ENCODE measurements at regions not wholly inside any gene's neighbourhood (a gene's known extent, or its start where the extent isn't known, plus 50 kb on each side); places are given as distances from the start of the nearest gene placed in this dataset.

DNA sequence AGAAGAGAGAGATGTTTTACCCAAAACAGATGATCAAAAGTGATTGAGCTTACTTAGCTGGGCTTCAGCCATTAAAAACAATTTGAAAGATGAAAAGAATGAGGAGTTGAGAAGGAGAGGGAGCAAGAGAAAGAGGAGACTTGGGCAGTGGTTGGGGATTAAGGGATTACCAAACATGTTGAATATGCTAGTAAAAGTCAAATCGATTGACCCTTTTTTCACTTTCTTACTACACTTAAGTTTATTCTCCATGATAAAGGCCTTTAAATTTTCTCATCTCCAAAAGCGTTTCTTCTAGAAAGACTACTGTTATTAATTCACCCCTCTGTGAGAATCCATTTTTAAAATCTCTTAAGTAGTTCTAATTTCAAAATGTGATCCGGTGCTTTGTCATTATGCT is 1254.0 kb upstream of the PHF14 start:
- TF ChIP-seq GATA3 (IDR thresholded peaks at IDR 0.05; ENCODE audit: low read depth, low read length) (no peak), GATA2 (IDR thresholded peaks at IDR 0.05; ENCODE audit: low read depth, low read length) (no peak)
